GM19035 (cell line): ENCODE measurements at regions not wholly inside any gene's neighbourhood (a gene's known extent, or its start where the extent isn't known, plus 50 kb on each side); places are given as distances from the start of the nearest gene placed in this dataset.
"Not testable (repeated sequence)": the region's sequence is repeated elsewhere in the genome, so short reads cannot be mapped to it uniquely, and the experiment has no call there.

Source experiments
- ATAC-seq: cut with Tn5 transposase; IDR thresholded peaks from one replicate; pipeline ENCODE4 v1.9.1; 2021; ENCODE audit not compliant: unreplicated experiment

DNA sequence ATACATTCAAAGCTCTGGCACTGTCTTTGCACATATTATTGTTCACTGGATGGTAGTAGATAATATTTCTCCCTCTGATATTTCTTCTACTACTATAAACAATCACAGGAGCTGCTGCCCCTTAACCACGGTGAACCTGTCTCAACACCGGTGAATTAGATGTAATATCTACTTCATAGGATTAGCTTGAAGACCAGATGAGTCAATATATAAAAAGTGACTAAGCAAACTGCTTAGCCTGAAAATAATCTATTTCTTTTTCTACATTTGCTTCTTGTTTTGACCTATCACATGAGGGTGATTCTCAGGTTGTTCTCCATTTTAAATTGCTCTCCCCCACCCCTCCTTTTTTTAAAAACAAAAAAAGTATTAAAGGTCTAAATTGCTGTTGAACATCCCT is 645.5 kb downstream of the ANKRD50 start:
- no peak for ATAC-seq

DNA sequence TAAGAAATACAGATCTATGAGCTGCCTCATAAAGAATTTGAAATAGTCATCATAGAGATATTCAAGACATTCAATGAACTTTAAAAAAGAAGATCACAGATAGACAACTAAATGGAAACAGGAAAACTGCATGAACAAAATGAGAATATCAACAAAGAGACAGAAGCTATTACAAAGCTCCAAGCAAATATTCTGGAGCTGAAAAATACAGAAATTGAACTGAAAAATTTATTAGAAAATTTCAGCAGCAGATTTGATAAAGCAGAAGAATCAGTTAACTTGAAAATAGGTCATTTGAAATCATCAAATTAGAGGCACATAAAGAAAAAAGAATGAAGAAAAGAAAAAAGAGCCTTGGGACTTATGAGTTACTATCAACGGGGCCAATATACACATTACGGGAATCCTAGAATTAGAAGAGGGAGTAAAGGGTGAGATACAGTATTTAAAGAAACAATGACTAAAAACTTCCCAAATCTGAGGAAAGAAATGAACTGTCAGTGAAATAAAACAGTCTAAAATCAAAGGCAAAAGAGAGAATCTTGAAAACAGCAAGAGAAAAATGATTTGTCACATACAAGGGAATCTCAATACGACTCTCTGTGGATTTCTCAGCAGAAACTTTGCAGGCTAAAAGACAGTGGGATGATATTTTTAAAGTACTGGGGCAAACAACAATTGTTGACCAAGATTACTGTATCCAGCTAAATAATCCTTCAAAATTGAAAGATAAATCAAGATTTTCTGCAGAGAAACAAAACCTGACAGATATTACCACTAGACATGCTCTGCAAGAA is 641.6 kb downstream of the ANKRD50 start:
- ATAC-seq: no peak

- ATAC-seq: not testable (repeated sequence)
Measured at GRCh38 chr4:124075276-124075675, 637.3 kb downstream of the ANKRD50 start.

DNA sequence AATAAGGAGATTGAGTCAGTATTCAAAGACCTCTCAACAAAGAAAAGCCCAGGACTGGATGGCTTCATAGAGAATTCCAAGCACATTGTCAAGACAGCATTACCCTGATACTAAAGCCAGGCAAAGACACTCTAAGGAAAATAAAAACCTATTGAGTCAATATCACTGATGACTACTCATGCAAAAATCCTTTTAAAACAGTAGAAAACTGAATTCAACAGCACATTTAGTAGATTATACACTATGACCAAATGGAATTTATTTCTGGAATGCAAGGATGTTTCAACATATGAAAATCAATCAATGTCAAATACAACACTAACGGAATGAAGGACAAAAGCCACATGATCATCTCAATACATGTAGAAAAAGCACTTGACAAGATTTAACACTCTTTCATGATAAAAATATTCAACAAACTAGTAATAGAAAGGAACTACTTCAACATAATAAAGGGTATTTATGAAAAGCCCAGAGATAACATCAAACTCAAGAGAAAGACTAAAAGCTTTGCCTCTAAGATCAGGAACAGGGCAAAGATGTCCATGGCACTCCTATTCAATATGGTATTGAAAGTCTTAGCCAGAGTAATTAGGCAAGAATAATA is 633.3 kb downstream of the ANKRD50 start:
- ATAC-seq: no peak

DNA sequence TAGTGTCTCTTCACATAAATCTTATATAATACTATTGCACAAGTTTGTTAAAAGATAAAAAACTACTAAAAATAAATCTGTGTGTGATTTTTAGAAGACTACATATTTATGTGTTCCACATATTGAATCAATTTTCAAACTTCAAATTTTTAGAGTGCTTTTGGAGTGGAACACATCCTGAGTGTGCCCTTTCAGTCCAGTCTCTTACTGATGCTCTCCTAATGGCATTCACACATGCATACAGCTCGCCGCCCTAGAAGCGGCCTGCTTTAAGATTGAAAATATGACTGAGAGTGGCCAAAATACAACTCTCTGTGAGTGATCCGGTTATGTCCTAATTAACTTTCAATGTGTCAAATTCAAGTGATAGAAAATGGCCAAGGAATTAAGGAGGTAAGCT is 628.8 kb downstream of the ANKRD50 start:
- ATAC-seq: no peak

DNA sequence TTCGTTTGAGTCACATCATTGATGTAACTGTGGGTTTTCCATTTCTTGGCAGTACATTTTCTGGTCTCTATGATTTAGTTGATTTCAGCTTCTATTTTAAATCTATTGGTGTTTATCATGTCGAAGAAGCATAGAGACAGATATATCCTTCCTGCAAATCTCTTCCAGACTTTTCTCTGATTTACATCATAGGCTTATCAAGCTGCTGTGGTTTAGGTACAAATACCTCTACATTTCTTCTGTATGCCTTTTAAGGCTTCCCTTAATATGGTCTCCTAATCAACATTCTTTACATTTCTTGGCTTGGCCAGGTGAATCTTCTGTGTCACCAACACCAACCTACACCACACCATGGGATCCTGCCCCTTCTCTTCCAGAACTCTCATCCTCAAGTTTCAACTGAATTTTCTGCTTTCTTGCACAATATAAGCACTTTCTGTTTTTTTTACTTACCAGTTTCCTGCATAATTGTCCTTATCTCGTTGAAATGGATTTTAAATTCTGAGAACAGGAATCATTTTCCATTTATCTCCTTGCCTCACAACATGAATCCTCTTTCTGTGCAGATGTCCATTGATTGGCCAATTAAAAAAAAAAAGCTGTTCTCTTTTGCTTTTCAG is 626.9 kb downstream of the ANKRD50 start:
- ATAC-seq: no peak

GRCh38 chr4:124090021-124090420 is 622.5 kb downstream of the ANKRD50 start:
- no peak for ATAC-seq

GRCh38 chr4:124092101-124092500 is 620.4 kb downstream of the ANKRD50 start:
- no peak for ATAC-seq

DNA sequence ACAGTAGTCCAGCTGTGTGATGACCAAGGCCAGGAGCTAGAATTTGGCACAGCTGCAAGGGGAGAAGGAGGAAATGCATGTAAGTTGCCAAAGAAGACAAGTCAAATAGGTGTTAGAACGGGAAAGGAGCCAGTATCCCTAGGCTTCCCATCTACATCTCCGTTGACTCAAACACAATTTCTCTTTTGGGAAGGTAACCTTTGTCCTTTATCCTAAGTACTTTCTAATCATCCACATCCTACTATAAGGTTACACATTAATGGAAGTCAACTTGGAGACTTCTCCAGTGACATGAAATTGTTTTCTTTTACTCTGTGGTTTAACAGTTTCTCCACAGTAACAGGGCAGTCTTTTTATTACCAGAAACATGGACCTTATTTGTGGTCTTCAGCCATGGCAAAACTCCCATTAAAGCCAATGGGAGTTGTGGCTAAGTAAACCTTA is 620.0 kb downstream of the ANKRD50 start:
- no peak for ATAC-seq

GRCh38 chr4:124095621-124096020 is 616.9 kb downstream of the ANKRD50 start:
- no peak for ATAC-seq

DNA sequence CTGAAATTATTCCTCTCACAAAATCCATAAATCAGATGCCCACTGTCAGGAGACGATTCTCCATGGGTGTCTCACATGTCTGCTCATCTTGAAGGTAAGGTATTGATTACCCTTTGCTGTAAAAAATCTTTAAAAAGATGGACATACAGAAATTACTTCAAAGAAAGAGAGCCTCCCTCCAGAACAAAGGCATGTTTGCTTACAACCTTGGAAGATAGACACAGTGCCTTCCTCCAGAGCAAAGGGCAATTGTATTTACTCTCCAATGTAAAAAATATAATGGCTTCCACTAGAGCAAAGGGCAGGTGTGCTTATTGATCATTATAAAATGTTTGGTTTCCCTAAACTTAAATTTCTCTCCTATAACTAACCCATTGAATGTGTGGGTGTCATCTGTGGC is 616.2 kb downstream of the ANKRD50 start:
- ATAC-seq: no peak

- ATAC-seq: no peak
Measured at GRCh38 chr4:124097447-124097846, 615.1 kb downstream of the ANKRD50 start.

DNA sequence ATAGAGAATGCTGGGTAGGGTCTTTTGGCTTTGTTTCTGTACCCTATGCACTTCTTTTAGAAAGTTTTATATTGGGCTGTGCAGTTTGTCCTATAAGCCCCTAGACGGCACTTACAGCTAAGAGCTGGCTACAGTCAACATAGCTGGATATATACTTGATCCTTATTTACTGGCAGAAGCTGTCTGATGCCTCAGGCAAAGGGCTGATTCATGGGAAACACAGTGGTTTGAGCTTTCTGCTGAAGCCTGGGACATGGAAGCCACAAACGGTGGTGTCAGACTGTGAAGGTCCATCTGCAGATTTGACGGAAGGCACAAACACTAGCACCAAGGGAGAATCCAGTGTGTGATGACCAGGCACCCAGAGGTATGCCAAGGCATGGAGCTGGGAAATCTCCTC is 608.4 kb downstream of the ANKRD50 start:
- ATAC-seq: no peak

GRCh38 chr4:124104628-124105027 is 607.9 kb downstream of the ANKRD50 start:
- ATAC-seq: no peak

- ATAC-seq: no peak
Measured at GRCh38 chr4:124105212-124105611, 607.3 kb downstream of the ANKRD50 start.

DNA sequence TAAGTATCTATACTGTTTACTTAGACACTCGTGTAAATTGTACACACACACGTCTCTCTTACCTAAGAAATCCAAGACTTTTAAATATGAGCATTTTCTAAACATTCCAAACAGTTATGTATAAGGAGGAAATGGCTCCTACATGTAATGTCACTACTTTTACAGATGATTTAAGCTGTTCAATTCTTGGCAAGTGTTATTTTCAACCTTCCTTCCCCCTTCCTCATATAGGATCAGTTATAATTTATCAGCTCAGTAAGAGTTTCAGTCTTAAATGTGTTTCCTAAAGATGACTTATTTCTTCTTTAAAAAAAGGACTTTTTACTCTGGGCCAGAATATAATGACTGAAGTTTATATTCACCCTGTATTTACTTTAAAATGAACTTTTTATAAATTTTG is 601.1 kb downstream of the ANKRD50 start:
- no peak for ATAC-seq

DNA sequence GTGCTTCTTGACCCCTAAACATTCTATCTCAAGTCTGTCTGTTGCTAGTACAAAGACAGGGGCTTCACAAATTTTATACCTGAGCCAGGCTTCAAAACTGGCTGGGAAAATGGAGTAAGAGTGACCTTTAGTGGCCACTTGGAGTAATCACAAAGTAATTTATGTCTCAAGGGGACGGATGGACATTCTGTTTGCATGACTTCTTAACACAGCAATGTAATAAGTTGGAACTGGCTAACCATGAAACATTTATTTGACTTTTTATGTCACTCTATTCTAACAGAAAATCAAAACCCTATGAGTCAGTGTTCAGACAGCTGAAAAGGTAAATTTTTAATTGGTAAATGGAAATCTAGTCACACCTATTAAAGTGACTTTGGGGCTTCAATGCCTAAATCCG is 600.6 kb downstream of the ANKRD50 start:
- peak; percentile 75 for ATAC-seq

DNA sequence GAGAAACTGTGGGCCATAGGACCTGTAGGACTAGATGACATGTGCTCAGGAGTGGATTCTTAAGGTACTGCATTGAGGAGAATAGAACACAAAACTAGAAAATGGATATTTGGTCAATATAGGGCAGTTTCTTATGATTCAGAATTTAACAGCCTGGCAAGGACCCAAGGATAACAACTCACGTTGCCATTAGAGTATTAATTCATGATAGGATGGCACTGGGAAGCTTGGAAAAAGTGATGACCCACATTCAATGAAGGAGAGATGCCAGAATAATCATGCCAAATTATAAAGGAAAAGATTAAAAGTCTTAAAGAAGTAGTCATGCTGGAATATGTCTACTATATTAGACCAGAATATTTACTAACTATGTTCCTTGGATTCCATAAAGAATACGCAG is 594.5 kb downstream of the ANKRD50 start:
- ATAC-seq: no peak

DNA sequence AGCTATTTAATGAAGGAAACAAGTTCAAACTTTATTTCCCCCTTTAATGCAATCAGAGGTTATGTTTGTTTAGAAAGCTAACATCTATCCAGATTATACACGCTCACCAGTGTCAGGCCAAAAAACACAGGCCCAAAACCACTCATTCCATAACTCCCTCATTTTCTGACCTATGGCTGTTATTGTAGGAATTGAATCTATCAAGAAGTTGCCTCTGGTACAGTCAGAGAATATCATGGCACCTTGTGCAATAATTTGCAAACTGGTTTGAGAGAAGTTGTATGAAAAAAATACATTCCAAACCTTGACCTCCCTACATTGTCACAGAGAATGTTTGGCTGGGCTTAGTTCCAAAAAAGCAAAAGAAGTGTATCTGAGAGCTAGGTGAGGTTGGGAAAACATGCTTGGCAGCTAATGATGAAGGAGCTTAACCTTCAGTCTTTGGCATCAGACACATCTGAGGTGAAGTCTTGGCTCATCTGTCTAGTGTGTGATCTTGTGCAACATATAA is 591.0 kb downstream of the ANKRD50 start:
- ATAC-seq: no peak

DNA sequence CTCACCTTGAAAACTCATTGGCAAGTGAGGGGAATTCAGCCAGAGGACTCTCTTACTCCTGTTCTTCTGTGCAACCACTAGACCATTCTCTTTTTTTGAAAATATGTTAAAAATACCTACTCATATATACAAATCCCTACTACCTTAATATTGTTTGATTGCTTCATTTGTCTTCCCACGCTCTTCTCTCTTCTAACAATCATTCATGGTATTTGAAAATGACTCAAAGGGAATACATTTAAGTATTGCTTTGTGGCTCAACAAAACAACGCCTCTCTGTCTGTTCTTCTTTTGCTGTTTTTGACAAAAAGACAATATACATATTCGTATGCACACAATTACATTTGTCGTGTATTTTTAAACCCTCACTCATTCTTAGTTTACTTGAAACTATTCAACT is 589.4 kb downstream of the ANKRD50 start:
- ATAC-seq: no peak

GRCh38 chr4:124123721-124124120 is 588.8 kb downstream of the ANKRD50 start:
- ATAC-seq: no peak

- not testable (repeated sequence) for ATAC-seq
Measured at GRCh38 chr4:124131324-124131723, 581.2 kb downstream of the ANKRD50 start.
